HepG2 (cell line): ENCODE measurements at regions not wholly inside any gene's neighbourhood (a gene's known extent, or its start where the extent isn't known, plus 50 kb on each side); places are given as distances from the start of the nearest gene placed in this dataset.

Experiments
- ARNT ChIP-seq: fragments of 450-650 bp; IDR thresholded peaks from 2 replicates; pipeline ENCODE4 v1.6.1; 2017
- CBX5 ChIP-seq: sonication (generic); formaldehyde crosslinking; IDR thresholded peaks from 2 replicates; pipeline ENCODE4 v1.4.0; 2020; ENCODE audit warnings: missing genetic modification reagents, borderline replicate concordance
- PCBP1 ChIP-seq: fragments of 200-400 bp; formaldehyde crosslinking; IDR thresholded peaks from 2 replicates; pipeline ENCODE4 v1.6.1; 2017; ENCODE audit warnings: mild to moderate bottlenecking, low read depth, low read length, borderline replicate concordance
- SP1 ChIP-seq, 2 experiments: fragments of 450-650 bp in 1 of 2; sonication (generic) in 1 of 2; formaldehyde crosslinking in 1 of 2; IDR thresholded peaks; 2 replicates each; pipeline versions ENCODE4 v1.4.0 to v1.6.1; 2016 to 2020; ENCODE audit warnings: missing genetic modification reagents in 1 of 2
- YY1 ChIP-seq: IDR thresholded peaks from 2 replicates; pipeline ENCODE4 v1.6.1; 2011; ENCODE audit warnings: low read length, low read depth, moderate library complexity, mild to moderate bottlenecking; ENCODE audit not compliant: insufficient read depth, insufficient replicate concordance
- ZKSCAN8 ChIP-seq: IDR thresholded peaks from 2 replicates; pipeline ENCODE4 v1.6.1; 2016; ENCODE audit warnings: borderline replicate concordance, missing genetic modification reagents, missing compliant biosample characterization
- TF ChIP-seq, protein P1 (sequence below): IDR thresholded peaks from 2 replicates; pipeline ENCODE4 v1.6.1; 2016; ENCODE audit warnings: mild to moderate bottlenecking, missing biosample characterization, missing genetic modification reagents
- TF ChIP-seq, protein P2 (sequence below): sonication (generic); formaldehyde crosslinking; IDR thresholded peaks from 2 replicates; pipeline ENCODE4 v1.5.0; 2020; ENCODE audit warnings: mild to moderate bottlenecking, missing genetic modification reagents, moderate library complexity
- TF ChIP-seq, protein P3 (sequence below): sonication (generic); formaldehyde crosslinking; IDR thresholded peaks from 2 replicates; pipeline ENCODE4 v1.4.0; 2020; ENCODE audit warnings: mild to moderate bottlenecking, missing genetic modification reagents

DNA sequence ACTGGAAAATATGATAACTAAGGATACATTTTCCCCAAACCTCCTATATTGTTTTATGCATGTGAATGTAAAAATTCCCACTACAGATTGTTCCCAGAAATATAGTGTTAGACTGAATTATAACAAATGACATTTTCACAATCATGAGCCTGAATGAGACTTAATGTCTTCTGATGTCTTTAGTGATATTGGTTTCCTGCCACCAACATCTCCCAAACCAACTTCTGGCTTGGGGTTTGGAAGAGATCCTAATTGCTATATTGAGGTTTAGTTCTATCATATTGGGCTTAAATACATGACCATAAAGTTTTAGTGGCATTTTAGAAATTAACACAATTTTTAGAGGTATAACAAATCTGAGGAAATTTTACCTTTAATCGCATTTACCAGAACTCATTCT lies 445.3 kb upstream of the CCDC54 start:
- TF ChIP-seq CBX5 = no peak
- TF ChIP-seq, protein P1, sequence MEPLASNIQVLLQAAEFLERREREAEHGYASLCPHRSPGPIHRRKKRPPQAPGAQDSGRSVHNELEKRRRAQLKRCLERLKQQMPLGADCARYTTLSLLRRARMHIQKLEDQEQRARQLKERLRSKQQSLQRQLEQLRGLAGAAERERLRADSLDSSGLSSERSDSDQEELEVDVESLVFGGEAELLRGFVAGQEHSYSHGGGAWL = no peak
- TF ChIP-seq PCBP1 = no peak
- TF ChIP-seq ZKSCAN8 (CRISPR knock-in tag) = no peak
- TF ChIP-seq, protein P2, sequence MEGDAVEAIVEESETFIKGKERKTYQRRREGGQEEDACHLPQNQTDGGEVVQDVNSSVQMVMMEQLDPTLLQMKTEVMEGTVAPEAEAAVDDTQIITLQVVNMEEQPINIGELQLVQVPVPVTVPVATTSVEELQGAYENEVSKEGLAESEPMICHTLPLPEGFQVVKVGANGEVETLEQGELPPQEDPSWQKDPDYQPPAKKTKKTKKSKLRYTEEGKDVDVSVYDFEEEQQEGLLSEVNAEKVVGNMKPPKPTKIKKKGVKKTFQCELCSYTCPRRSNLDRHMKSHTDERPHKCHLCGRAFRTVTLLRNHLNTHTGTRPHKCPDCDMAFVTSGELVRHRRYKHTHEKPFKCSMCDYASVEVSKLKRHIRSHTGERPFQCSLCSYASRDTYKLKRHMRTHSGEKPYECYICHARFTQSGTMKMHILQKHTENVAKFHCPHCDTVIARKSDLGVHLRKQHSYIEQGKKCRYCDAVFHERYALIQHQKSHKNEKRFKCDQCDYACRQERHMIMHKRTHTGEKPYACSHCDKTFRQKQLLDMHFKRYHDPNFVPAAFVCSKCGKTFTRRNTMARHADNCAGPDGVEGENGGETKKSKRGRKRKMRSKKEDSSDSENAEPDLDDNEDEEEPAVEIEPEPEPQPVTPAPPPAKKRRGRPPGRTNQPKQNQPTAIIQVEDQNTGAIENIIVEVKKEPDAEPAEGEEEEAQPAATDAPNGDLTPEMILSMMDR (CRISPR knock-in tag) = no peak
- TF ChIP-seq, protein P3, sequence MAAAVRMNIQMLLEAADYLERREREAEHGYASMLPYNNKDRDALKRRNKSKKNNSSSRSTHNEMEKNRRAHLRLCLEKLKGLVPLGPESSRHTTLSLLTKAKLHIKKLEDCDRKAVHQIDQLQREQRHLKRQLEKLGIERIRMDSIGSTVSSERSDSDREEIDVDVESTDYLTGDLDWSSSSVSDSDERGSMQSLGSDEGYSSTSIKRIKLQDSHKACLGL (CRISPR knock-in tag) = no peak
- no peak for TF ChIP-seq SP1 (IDR thresholded peaks at IDR 0.05)
- no peak for TF ChIP-seq SP1 (CRISPR knock-in tag; IDR thresholded peaks at IDR 0.05)
- TF ChIP-seq YY1 = no peak
- no peak for TF ChIP-seq ARNT
